CD14-positive monocyte (primary cell): ENCODE measurements at regions not wholly inside any gene's neighbourhood (a gene's known extent, or its start where the extent isn't known, plus 50 kb on each side); places are given as distances from the start of the nearest gene placed in this dataset.

Source experiments
- DNase-seq, 3 donors: peaks; one replicate each; pipeline ENCODE4 v3.0.0-alpha.2; 2011 to 2022
- H2AFZ ChIP-seq: 2 replicates; pipeline ENCODE4 v1.6.0; 2012; ENCODE audit warnings: mild to moderate bottlenecking, low read depth, low read length, inconsistent platforms; ENCODE audit not compliant: insufficient read depth, poor library complexity, severe bottlenecking
- H3K27ac ChIP-seq, 2 donors: 1 replicate in 1 of 2; 2 replicates in 1 of 2; pipeline ENCODE4 v1.5.1; 2012 to 2013; ENCODE audit warnings: low read length in 2 of 2, control low read depth in 1 of 2, inconsistent platforms in 1 of 2, low read depth in 1 of 2, mild to moderate bottlenecking in 1 of 2
- H3K27me3 ChIP-seq, 2 donors: one replicate each; pipeline versions ENCODE4 v1.6.0 to v1.6.1; 2011 to 2013; ENCODE audit warnings: low read length in 2 of 2; ENCODE audit not compliant: control insufficient read depth in 2 of 2, insufficient read depth in 2 of 2
- H3K36me3 ChIP-seq, 2 donors: replicated peaks in 1 of 2; 1 replicate in 1 of 2; 2 replicates in 1 of 2; pipeline versions ENCODE4 v1.5.1 to v1.6.1; 2012 to 2013; ENCODE audit warnings: low read length in 2 of 2, control low read depth in 1 of 2, inconsistent platforms in 1 of 2, mild to moderate bottlenecking in 1 of 2; ENCODE audit not compliant: insufficient read depth in 2 of 2, control insufficient read depth in 1 of 2
- H3K4me1 ChIP-seq, 2 donors: 1 replicate in 1 of 2; 2 replicates in 1 of 2; pipeline versions ENCODE4 v1.5.1 to v1.6.1; 2012 to 2013; ENCODE audit warnings: low read length in 2 of 2, control low read depth in 1 of 2, inconsistent platforms in 1 of 2, mild to moderate bottlenecking in 1 of 2, moderate library complexity in 1 of 2; ENCODE audit not compliant: insufficient read depth in 2 of 2, control insufficient read depth in 1 of 2
- H3K4me2 ChIP-seq: replicated peaks from 2 replicates; pipeline ENCODE3; 2012; ENCODE audit warnings: low read length, moderate library complexity, mild to moderate bottlenecking; ENCODE audit not compliant: poor library complexity, severe bottlenecking; ENCODE audit errors: extremely low read depth
- H3K4me3 ChIP-seq, 3 experiments: fragments of 200-600 bp in 1 of 3; sonication (generic) in 1 of 3; replicated peaks in 1 of 3; 1 replicate in 2 of 3; 2 replicates in 1 of 3; pipeline ENCODE4 v1.5.1; 2011 to 2013; ENCODE audit warnings: low read length in 3 of 3, mild to moderate bottlenecking in 3 of 3, control low read depth in 2 of 3, low read depth in 2 of 3, inconsistent platforms in 1 of 3, moderate library complexity in 1 of 3
- H3K79me2 ChIP-seq: 2 replicates; pipeline ENCODE4 v1.6.0; 2012; ENCODE audit warnings: mild to moderate bottlenecking, control low read depth, inconsistent platforms, low read length, moderate library complexity; ENCODE audit not compliant: insufficient read depth
- H3K9ac ChIP-seq: 2 replicates; pipeline ENCODE4 v1.6.0; 2017; ENCODE audit warnings: low read length, mild to moderate bottlenecking; ENCODE audit not compliant: insufficient read depth, poor library complexity, severe bottlenecking
- H3K9me3 ChIP-seq, 2 donors: replicated peaks in 1 of 2; 1 replicate in 1 of 2; 2 replicates in 1 of 2; pipeline versions ENCODE4 v1.5.1 to v1.6.1; 2012 to 2013; ENCODE audit warnings: low read length in 2 of 2, control low read depth in 1 of 2; ENCODE audit not compliant: control insufficient read depth in 1 of 2, insufficient read depth in 1 of 2
- H4K20me1 ChIP-seq: 2 replicates; pipeline ENCODE4 v1.6.0; 2012; ENCODE audit warnings: mild to moderate bottlenecking, low read length, control low read depth, moderate library complexity; ENCODE audit not compliant: insufficient read depth
- H3K27ac Mint-ChIP-seq, 7 donors: one replicate each; pipeline ENCODE4 v1.8.0; 2020; ENCODE audit warnings: mild to moderate bottlenecking in 7 of 7, mixed read lengths in 7 of 7, moderate library complexity in 6 of 7, inconsistent platforms in 2 of 7
- H3K27me3 Mint-ChIP-seq, 3 donors: one replicate each; pipeline ENCODE4 v1.8.0; 2021 to 2022; ENCODE audit warnings: low read depth in 3 of 3, mild to moderate bottlenecking in 3 of 3, mixed read lengths in 3 of 3, moderate library complexity in 3 of 3, inconsistent platforms in 1 of 3
- H3K36me3 Mint-ChIP-seq, 2 donors: one replicate each; pipeline ENCODE4 v1.8.0; 2020; ENCODE audit warnings: mixed read lengths in 2 of 2, inconsistent platforms in 1 of 2, mild to moderate bottlenecking in 1 of 2
- H3K4me1 Mint-ChIP-seq: one replicate; pipeline ENCODE4 v1.8.0; 2020; ENCODE audit warnings: mild to moderate bottlenecking, mixed read lengths
- H3K4me3 Mint-ChIP-seq, 2 donors: one replicate each; pipeline ENCODE4 v1.8.0; 2020; ENCODE audit warnings: mild to moderate bottlenecking in 2 of 2, mixed read lengths in 2 of 2, moderate library complexity in 1 of 2
- H3K9me3 Mint-ChIP-seq, 7 donors: one replicate each; pipeline ENCODE4 v1.8.0; 2020 to 2022; ENCODE audit warnings: mixed read lengths in 7 of 7, mild to moderate bottlenecking in 6 of 7, moderate library complexity in 6 of 7, inconsistent platforms in 2 of 7
- CTCF ChIP-seq: fragments of 200-600 bp; IDR thresholded peaks from one replicate; pipeline ENCODE4 v1.8.0; 2022; ENCODE audit warnings: antibody characterized with exemption, mild to moderate bottlenecking
- WGBS: methylation state at CpG from one replicate; pipeline ENCODE4 v1.1.5; 2013; ENCODE audit warnings: missing lambda C conversion rate; ENCODE audit not compliant: insufficient coverage; 5-methylcytosine and 5-hydroxymethylcytosine counted together
- intact Hi-C, 2 donors: fragments of 100-400 bp; cut with micrococcal nuclease; formaldehyde crosslinking; loops; one replicate each; pipeline versions ENCODE4 v1.15.0 to v1.15.1; 2023

GRCh38 chr5:107265193-107265592 lies 405.5 kb downstream of the EFNA5 start:
- DNase-seq: no peak
- peaks cover 0 to 12% (median 7%) of the 10 kb centered on the region in 7 donors for H3K9me3 Mint-ChIP-seq
- H3K9ac ChIP-seq: no peak overlapping the region
- no peak overlapping the region for H3K4me2 ChIP-seq
- intact Hi-C loops: no loop called here
- H3K27me3 Mint-ChIP-seq: no peaks in the 10 kb centered on the region
- 74% methylated on average over 2 of the region's 2 CpGs for WGBS
- no peak overlapping the region for H3K4me3 Mint-ChIP-seq
- TF ChIP-seq CTCF: no peak
- H3K4me1 Mint-ChIP-seq: no peaks in the 10 kb centered on the region
- no peaks in the 10 kb centered on the region for H3K4me1 ChIP-seq
- no peaks in the 10 kb centered on the region for H3K79me2 ChIP-seq
- H3K4me3 ChIP-seq: no peak overlapping the region
- H3K36me3 Mint-ChIP-seq: no peaks in the 10 kb centered on the region
- peaks cover 0 to 3% of the 10 kb centered on the region in 2 donors for H3K27me3 ChIP-seq
- no peaks in the 10 kb centered on the region for H3K36me3 ChIP-seq
- H3K9me3 ChIP-seq: peaks cover 0 to 2% of the 10 kb centered on the region in 2 donors
- H2AFZ ChIP-seq: no peak overlapping the region
- H3K27ac Mint-ChIP-seq: no peak overlapping the region
- H4K20me1 ChIP-seq: no peaks in the 10 kb centered on the region
- H3K27ac ChIP-seq: no peak overlapping the region

- Histone ChIP-seq H3K4me3 (no peak overlapping the region), H3K27me3 (peaks cover 0 to 3% of the 10 kb centered on the region in 2 donors), H2AFZ (no peak overlapping the region), H3K36me3 (no peaks in the 10 kb centered on the region), H3K4me2 (no peak overlapping the region), H3K79me2 (no peaks in the 10 kb centered on the region), H4K20me1 (no peaks in the 10 kb centered on the region), H3K27ac (no peak overlapping the region), H3K4me1 (no peaks in the 10 kb centered on the region), H3K9ac (no peak overlapping the region), H3K9me3 (peaks cover 0 to 12% of the 10 kb centered on the region in 2 donors)
- 100% methylated on average over 1 of the region's 5 CpGs for WGBS
- H3K36me3 Mint-ChIP-seq: no peaks in the 10 kb centered on the region
- H3K27me3 Mint-ChIP-seq: no peaks in the 10 kb centered on the region
- H3K4me1 Mint-ChIP-seq: no peaks in the 10 kb centered on the region
- no peak for TF ChIP-seq CTCF
- H3K9me3 Mint-ChIP-seq: peaks cover 4 to 26% (median 12%) of the 10 kb centered on the region in 7 donors
- intact Hi-C loops: no loop called here
- no peak overlapping the region for H3K27ac Mint-ChIP-seq
- no peak overlapping the region for H3K4me3 Mint-ChIP-seq
- no peak for DNase-seq
Measured at GRCh38 chr5:107263387-107264018, 407.2 kb downstream of the EFNA5 start.
